ENCODE measurements at regions not wholly inside any gene's neighbourhood (a gene's known extent, or its start where the extent isn't known, plus 50 kb on each side); places are given as distances from the start of the nearest gene placed in this dataset.
"Not testable (repeated sequence)": the region's sequence is repeated elsewhere in the genome, so short reads cannot be mapped to it uniquely, and the experiment has no call there.

DNA sequence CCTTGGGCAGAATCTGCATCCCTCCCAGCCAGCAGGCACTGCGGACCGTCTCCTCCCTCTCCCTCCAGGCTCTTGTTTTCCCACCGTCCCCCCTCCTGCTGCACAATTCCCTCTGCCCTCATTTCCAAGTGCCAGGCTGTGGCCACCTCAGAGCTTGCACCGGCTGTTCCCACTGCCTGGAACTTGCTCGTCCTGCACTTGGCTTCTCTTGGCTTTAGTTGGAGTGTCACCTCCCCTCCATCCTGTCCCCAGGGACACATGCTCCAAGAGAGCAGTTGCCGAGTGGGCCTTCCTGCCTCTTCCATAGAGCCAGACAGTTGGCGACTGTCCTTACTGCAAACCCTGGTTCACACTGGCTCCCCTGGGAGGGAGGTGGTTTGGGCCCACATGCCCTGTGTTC is 87.0 kb upstream of the DRD5 start:
- 82 to 85% methylated on average over 7 of the region's 7 CpGs for WGBS, 2 donors
- H3K36me3 ChIP-seq (ENCODE audit: control insufficient read depth in 2 of 2, insufficient read depth in 2 of 2, low read length in 1 of 2); H3K27ac ChIP-seq (ENCODE audit: low read depth in 2 of 2, low read length in 1 of 2); H3K4me1 ChIP-seq (ENCODE audit: control insufficient read depth in 2 of 2, insufficient read depth in 2 of 2, low read length in 1 of 2); H3K27me3 ChIP-seq (ENCODE audit: control insufficient read depth in 1 of 2, insufficient read depth in 2 of 2, low read length in 2 of 2); H3K9me3 ChIP-seq (ENCODE audit: control insufficient read depth in 2 of 2, insufficient read depth in 1 of 2, low read depth in 1 of 2, low read length in 1 of 2); H3K4me3 ChIP-seq (ENCODE audit: low read depth in 1 of 2, low read length in 2 of 2): not testable (repeated sequence)

DNA sequence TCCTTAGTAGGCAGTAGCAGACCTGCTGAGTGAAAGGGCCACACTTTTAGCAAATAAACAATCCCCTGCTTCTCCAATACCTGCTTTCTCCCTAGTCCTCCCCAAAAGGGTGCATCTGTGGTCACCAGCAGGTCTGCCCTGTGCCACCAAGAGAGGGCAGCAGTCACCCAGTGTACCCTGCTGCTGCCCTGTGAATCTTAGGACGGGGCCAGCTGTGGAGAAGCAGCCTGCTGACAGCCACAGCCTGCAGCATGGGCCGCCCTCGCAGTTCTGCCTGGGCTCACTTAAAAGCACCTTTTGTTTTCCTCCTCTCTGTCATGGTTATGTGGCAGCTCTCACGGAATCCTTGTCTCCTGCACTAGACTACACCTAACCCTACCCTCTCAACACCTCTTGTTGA is 85.4 kb upstream of the DRD5 start:
- not testable (repeated sequence) for H3K4me3 ChIP-seq (ENCODE audit: low read depth in 1 of 2, low read length in 2 of 2); H3K27ac ChIP-seq (ENCODE audit: low read depth in 2 of 2, low read length in 1 of 2); H3K27me3 ChIP-seq (ENCODE audit: control insufficient read depth in 1 of 2, insufficient read depth in 2 of 2, low read length in 2 of 2); H3K4me1 ChIP-seq (ENCODE audit: control insufficient read depth in 2 of 2, insufficient read depth in 2 of 2, low read length in 1 of 2); H3K36me3 ChIP-seq (ENCODE audit: control insufficient read depth in 2 of 2, insufficient read depth in 2 of 2, low read length in 1 of 2); H3K9me3 ChIP-seq (ENCODE audit: control insufficient read depth in 2 of 2, insufficient read depth in 1 of 2, low read depth in 1 of 2, low read length in 1 of 2)
- WGBS, 2 donors: 26 to 35% methylated on average over 3 to 4 of the region's 4 CpGs

DNA sequence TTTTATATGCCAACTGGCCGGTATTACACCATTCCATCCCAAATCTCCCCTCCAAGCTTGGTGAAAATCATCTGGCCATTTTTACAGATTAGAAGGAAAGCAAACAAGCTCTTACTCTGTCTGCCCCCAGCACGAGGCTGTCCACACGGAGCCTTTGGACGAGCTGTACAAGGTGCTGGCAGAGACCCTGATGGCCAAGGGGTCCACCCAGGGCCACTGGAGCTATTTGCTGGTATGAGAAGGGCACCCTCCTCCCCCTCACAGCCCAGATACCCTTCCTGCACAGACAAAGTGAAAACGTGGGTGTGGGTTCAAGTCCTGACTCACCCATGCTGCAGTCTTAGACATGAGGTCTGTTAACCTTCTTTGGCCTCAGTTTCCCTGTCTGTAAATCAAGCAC is 84.9 kb upstream of the DRD5 start:
- not testable (repeated sequence) for H3K9me3 ChIP-seq (ENCODE audit: control insufficient read depth in 2 of 2, insufficient read depth in 1 of 2, low read depth in 1 of 2, low read length in 1 of 2); H3K36me3 ChIP-seq (ENCODE audit: control insufficient read depth in 2 of 2, insufficient read depth in 2 of 2, low read length in 1 of 2); H3K27ac ChIP-seq (ENCODE audit: low read depth in 2 of 2, low read length in 1 of 2); H3K27me3 ChIP-seq (ENCODE audit: control insufficient read depth in 1 of 2, insufficient read depth in 2 of 2, low read length in 2 of 2); H3K4me1 ChIP-seq (ENCODE audit: control insufficient read depth in 2 of 2, insufficient read depth in 2 of 2, low read length in 1 of 2); H3K4me3 ChIP-seq (ENCODE audit: low read depth in 1 of 2, low read length in 2 of 2)
- 68 to 79% methylated on average over 5 of the region's 5 CpGs for WGBS, 2 donors

DNA sequence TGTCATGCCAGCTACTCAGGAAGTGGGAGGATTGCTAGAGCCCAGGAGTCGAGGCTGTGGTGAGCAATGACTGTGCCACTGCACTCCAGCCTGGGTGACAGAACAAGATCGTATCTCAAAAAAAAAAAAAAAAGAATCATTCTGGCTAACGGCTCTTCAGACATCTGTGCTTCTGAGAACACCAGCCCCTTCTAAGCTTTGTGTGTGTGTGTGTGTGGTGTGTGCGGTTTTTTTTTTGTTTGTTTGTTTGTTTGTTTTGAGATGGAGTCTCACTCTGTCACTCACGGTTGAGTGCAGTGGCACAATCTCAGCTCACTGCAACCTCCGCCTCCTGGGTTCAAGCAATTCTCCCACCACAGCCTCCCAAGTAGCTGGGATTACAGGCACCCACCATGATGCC is 79.4 kb upstream of the DRD5 start:
- H3K4me1 ChIP-seq (ENCODE audit: control insufficient read depth in 2 of 2, insufficient read depth in 2 of 2, low read length in 1 of 2); H3K27me3 ChIP-seq (ENCODE audit: control insufficient read depth in 1 of 2, insufficient read depth in 2 of 2, low read length in 2 of 2); H3K4me3 ChIP-seq (ENCODE audit: low read depth in 1 of 2, low read length in 2 of 2); H3K27ac ChIP-seq (ENCODE audit: low read depth in 2 of 2, low read length in 1 of 2); H3K9me3 ChIP-seq (ENCODE audit: control insufficient read depth in 2 of 2, insufficient read depth in 1 of 2, low read depth in 1 of 2, low read length in 1 of 2); H3K36me3 ChIP-seq (ENCODE audit: control insufficient read depth in 2 of 2, insufficient read depth in 2 of 2, low read length in 1 of 2): not testable (repeated sequence)
- WGBS, 2 donors: 75 to 84% methylated on average over 6 of the region's 6 CpGs

DNA sequence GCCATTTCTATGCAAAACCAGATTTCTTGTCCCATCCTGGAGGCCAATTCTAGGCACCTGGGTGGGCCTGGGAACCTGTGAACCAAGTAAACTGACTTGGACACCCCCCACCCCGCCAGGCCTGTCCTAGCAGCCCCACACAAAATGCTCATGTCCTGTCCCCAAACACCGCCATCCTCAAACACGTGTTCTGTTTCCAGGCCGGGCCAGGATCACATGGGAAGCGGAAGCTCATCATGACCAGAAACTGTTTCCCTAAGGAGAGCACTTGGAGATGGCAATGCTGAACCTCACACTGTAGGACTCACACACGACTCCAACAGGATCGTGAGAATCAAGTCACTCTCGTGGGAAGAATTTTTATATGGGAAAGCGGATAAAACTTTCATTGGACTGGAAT is 78.7 kb upstream of the DRD5 start:
- 93% methylated on average over 9 of the region's 9 CpGs for WGBS, 2 donors
- H3K36me3 ChIP-seq (ENCODE audit: control insufficient read depth in 2 of 2, insufficient read depth in 2 of 2, low read length in 1 of 2); H3K4me1 ChIP-seq (ENCODE audit: control insufficient read depth in 2 of 2, insufficient read depth in 2 of 2, low read length in 1 of 2); H3K27me3 ChIP-seq (ENCODE audit: control insufficient read depth in 1 of 2, insufficient read depth in 2 of 2, low read length in 2 of 2); H3K27ac ChIP-seq (ENCODE audit: low read depth in 2 of 2, low read length in 1 of 2); H3K4me3 ChIP-seq (ENCODE audit: low read depth in 1 of 2, low read length in 2 of 2); H3K9me3 ChIP-seq (ENCODE audit: control insufficient read depth in 2 of 2, insufficient read depth in 1 of 2, low read depth in 1 of 2, low read length in 1 of 2): not testable (repeated sequence)

DNA sequence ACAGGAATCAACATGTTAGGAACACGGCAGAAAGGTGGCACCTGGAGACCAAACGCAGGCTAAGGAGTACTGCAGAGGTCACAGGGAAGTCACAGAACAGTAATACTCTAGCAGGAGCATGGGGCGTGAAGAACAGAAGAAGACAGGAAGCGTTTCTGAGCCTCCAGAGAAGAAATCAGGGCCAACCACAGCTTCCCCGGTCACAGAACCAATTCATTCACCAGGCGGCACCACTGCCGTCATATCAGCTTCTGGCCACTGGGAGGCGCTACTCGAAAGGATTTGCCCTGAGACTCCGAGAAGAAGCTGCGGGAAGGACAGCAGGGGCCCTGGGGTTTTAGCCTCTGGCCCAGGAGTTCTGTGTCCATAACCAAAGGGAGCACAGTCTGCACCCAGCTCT is 78.0 kb upstream of the DRD5 start:
- H3K27me3 ChIP-seq (ENCODE audit: control insufficient read depth in 1 of 2, insufficient read depth in 2 of 2, low read length in 2 of 2): no peaks in the 10 kb centered on the region
- H3K4me3 ChIP-seq (ENCODE audit: low read depth in 1 of 2, low read length in 2 of 2): no peak overlapping the region
- peaks cover 0 to 2% of the 10 kb centered on the region in 2 donors for H3K4me1 ChIP-seq (ENCODE audit: control insufficient read depth in 2 of 2, insufficient read depth in 2 of 2, low read length in 1 of 2)
- H3K36me3 ChIP-seq (ENCODE audit: control insufficient read depth in 2 of 2, insufficient read depth in 2 of 2, low read length in 1 of 2): no peaks in the 10 kb centered on the region
- H3K9me3 ChIP-seq (ENCODE audit: control insufficient read depth in 2 of 2, insufficient read depth in 1 of 2, low read depth in 1 of 2, low read length in 1 of 2): no peaks in the 10 kb centered on the region
- 8 to 13% methylated on average over 11 of the region's 11 CpGs for WGBS, 2 donors
- H3K27ac ChIP-seq (ENCODE audit: low read depth in 2 of 2, low read length in 1 of 2): no peak overlapping the region

DNA sequence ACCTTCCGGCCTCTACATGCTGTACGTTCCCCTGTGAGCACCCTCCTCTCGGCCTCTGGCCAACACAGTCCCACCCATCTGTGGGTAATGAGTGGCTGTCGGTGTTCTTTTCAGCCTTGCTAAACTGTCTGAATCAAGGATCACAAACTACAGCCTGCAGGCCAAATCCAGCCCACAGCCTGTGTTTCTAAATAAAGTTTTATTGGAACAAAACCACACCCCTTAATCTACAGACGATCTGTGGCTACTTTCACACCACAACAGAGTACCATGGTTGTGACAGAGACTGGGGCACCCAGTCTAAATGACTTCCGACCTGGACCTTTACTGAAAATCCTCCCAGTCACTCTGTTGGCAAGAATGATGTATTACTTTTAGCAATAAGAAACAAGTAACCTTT is 77.3 kb upstream of the DRD5 start:
- H3K9me3 ChIP-seq (ENCODE audit: control insufficient read depth in 2 of 2, insufficient read depth in 1 of 2, low read depth in 1 of 2, low read length in 1 of 2); H3K27me3 ChIP-seq (ENCODE audit: control insufficient read depth in 1 of 2, insufficient read depth in 2 of 2, low read length in 2 of 2); H3K27ac ChIP-seq (ENCODE audit: low read depth in 2 of 2, low read length in 1 of 2); H3K36me3 ChIP-seq (ENCODE audit: control insufficient read depth in 2 of 2, insufficient read depth in 2 of 2, low read length in 1 of 2); H3K4me1 ChIP-seq (ENCODE audit: control insufficient read depth in 2 of 2, insufficient read depth in 2 of 2, low read length in 1 of 2); H3K4me3 ChIP-seq (ENCODE audit: low read depth in 1 of 2, low read length in 2 of 2): not testable (repeated sequence)
- 79 to 85% methylated on average over 6 of the region's 6 CpGs for WGBS, 2 donors

GRCh38 chr4:9704551-9705332 is 76.7 kb upstream of the DRD5 start:
- H3K27me3 ChIP-seq (ENCODE audit: control insufficient read depth in 1 of 2, insufficient read depth in 2 of 2, low read length in 2 of 2): no peaks in the 10 kb centered on the region
- H3K9me3 ChIP-seq (ENCODE audit: control insufficient read depth in 2 of 2, insufficient read depth in 1 of 2, low read depth in 1 of 2, low read length in 1 of 2): no peaks in the 10 kb centered on the region
- no peaks in the 10 kb centered on the region for H3K36me3 ChIP-seq (ENCODE audit: control insufficient read depth in 2 of 2, insufficient read depth in 2 of 2, low read length in 1 of 2)
- 70 to 73% methylated on average over 13 of the region's 13 CpGs for WGBS, 2 donors
- H3K27ac ChIP-seq (ENCODE audit: low read depth in 2 of 2, low read length in 1 of 2): no peak overlapping the region
- H3K4me3 ChIP-seq (ENCODE audit: low read depth in 1 of 2, low read length in 2 of 2): no peak overlapping the region
- H3K4me1 ChIP-seq (ENCODE audit: control insufficient read depth in 2 of 2, insufficient read depth in 2 of 2, low read length in 1 of 2): peaks cover 0 to 2% of the 10 kb centered on the region in 2 donors

- H3K4me3 ChIP-seq (ENCODE audit: low read depth in 1 of 2, low read length in 2 of 2); H3K27me3 ChIP-seq (ENCODE audit: control insufficient read depth in 1 of 2, insufficient read depth in 2 of 2, low read length in 2 of 2); H3K9me3 ChIP-seq (ENCODE audit: control insufficient read depth in 2 of 2, insufficient read depth in 1 of 2, low read depth in 1 of 2, low read length in 1 of 2); H3K36me3 ChIP-seq (ENCODE audit: control insufficient read depth in 2 of 2, insufficient read depth in 2 of 2, low read length in 1 of 2); H3K4me1 ChIP-seq (ENCODE audit: control insufficient read depth in 2 of 2, insufficient read depth in 2 of 2, low read length in 1 of 2); H3K27ac ChIP-seq (ENCODE audit: low read depth in 2 of 2, low read length in 1 of 2): not testable (repeated sequence)
- WGBS, 2 donors: 38 to 43% methylated on average over 10 of the region's 10 CpGs
These were observed 74.2 kb upstream of the DRD5 start for GRCh38 chr4:9707281-9707680.

GRCh38 chr4:9707936-9708335 is 73.5 kb upstream of the DRD5 start:
- not testable (repeated sequence) for H3K4me3 ChIP-seq (ENCODE audit: low read depth in 1 of 2, low read length in 2 of 2); H3K9me3 ChIP-seq (ENCODE audit: control insufficient read depth in 2 of 2, insufficient read depth in 1 of 2, low read depth in 1 of 2, low read length in 1 of 2); H3K4me1 ChIP-seq (ENCODE audit: control insufficient read depth in 2 of 2, insufficient read depth in 2 of 2, low read length in 1 of 2); H3K36me3 ChIP-seq (ENCODE audit: control insufficient read depth in 2 of 2, insufficient read depth in 2 of 2, low read length in 1 of 2); H3K27me3 ChIP-seq (ENCODE audit: control insufficient read depth in 1 of 2, insufficient read depth in 2 of 2, low read length in 2 of 2); H3K27ac ChIP-seq (ENCODE audit: low read depth in 2 of 2, low read length in 1 of 2)
- WGBS, 2 donors: 88 to 96% methylated on average over 9 to 15 of the region's 15 CpGs

Measured in esophagus (tissue), 2 donors.